ENCODE measurements at regions not wholly inside any gene's neighbourhood (a gene's known extent, or its start where the extent isn't known, plus 50 kb on each side); places are given as distances from the start of the nearest gene placed in this dataset.

DNA sequence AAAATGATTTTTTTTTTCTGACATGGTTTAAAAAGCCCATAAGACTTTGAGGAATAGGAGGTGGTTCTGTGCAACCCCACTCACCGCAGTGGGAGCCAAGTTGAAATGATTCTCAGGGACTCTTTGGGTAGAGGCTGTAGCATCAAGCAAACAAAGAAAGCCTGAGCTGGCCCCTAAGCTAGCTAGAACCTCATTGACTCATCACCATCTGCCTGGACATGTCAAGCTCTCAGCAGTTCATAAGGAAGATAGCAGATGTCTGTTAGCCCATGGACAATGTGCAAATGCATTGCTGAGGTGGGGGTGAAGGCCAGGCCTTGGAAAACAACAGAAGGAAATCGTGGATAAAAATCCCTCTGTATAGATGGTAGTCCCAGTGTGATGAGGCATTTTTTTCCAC, 234.8 kb downstream of the NR2F2 start:
- peaks cover 0 to 10% (median 0%) of the 10 kb centered on the region in 12 donors for H3K9me3 ChIP-seq
- DNase-seq (no peak), ATAC-seq (no peak)
- 75 to 90% (median 81%) methylated on average over 2 of the region's 2 CpGs for WGBS, 4 donors
- H3K27ac ChIP-seq, result no peak overlapping the region
- intact Hi-C loops (cut with DNase I), result no loop called here
- H3K27me3 ChIP-seq, result no peaks in the 10 kb centered on the region
- H3K4me1 ChIP-seq, result no peaks in the 10 kb centered on the region
- no peaks in the 10 kb centered on the region for H3K36me3 ChIP-seq
- no peak for TF ChIP-seq POLR2A (IDR thresholded peaks at IDR 0.05)
- TF ChIP-seq, protein P1, sequence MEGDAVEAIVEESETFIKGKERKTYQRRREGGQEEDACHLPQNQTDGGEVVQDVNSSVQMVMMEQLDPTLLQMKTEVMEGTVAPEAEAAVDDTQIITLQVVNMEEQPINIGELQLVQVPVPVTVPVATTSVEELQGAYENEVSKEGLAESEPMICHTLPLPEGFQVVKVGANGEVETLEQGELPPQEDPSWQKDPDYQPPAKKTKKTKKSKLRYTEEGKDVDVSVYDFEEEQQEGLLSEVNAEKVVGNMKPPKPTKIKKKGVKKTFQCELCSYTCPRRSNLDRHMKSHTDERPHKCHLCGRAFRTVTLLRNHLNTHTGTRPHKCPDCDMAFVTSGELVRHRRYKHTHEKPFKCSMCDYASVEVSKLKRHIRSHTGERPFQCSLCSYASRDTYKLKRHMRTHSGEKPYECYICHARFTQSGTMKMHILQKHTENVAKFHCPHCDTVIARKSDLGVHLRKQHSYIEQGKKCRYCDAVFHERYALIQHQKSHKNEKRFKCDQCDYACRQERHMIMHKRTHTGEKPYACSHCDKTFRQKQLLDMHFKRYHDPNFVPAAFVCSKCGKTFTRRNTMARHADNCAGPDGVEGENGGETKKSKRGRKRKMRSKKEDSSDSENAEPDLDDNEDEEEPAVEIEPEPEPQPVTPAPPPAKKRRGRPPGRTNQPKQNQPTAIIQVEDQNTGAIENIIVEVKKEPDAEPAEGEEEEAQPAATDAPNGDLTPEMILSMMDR (IDR thresholded peaks at IDR 0.05), result no peak
- H3K4me3 ChIP-seq, result no peak overlapping the region

DNA sequence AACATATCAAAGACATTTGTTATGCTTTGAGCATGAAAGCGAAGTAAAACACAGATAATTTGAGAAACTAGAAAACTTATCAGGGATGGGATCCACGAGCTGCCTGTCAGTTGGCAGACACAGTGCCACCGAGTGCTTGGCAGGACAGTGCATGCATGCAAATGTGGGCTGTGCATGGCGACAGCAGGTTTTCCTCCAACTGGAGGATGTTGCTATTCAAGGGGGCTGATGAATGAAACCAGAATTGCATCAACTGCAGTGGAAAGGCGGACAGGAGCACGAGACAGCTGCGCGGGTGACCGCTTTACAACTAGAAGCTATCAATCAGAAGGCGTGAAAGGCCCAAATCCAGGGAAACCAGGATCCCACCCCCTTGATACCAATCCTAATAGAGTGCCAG, 244.3 kb downstream of the NR2F2 start:
- no peaks in the 10 kb centered on the region for H3K36me3 ChIP-seq
- DNase-seq (no peak), ATAC-seq (no peak)
- no peak overlapping the region for H3K4me3 ChIP-seq
- H3K27ac ChIP-seq, result no peak overlapping the region
- 85 to 90% (median 88%) methylated on average over 10 of the region's 10 CpGs for WGBS, 4 donors
- H3K9me3 ChIP-seq, result peaks cover 0 to 6% (median 0%) of the 10 kb centered on the region in 12 donors
- H3K4me1 ChIP-seq, result no peaks in the 10 kb centered on the region
- TF ChIP-seq POLR2A (IDR thresholded peaks at IDR 0.05), result no peak
- TF ChIP-seq, protein P1 (IDR thresholded peaks at IDR 0.05), result no peak
- peaks cover 0 to 5% (median 0%) of the 10 kb centered on the region in 9 donors for H3K27me3 ChIP-seq
- intact Hi-C loops (cut with DNase I), result no loop called here

DNA sequence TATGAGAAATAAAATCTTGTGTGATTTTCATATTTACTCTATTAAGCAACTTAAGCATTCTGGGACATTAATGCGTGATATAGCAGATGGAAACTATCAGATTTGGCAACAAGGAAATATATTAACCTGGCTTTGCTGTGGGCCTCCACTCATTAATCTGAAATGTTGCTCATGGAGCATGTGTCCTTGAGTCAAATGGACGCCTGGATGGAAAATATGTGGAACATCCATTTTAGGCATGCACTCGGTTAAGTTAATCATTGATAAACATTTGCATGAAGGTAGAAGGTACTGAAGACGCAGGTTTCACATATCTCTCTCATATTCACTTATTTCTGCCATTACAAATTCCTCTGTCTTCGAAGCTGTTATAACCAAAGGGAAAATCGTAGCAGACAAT, 246.1 kb downstream of the NR2F2 start:
- no peak overlapping the region for H3K27ac ChIP-seq
- peaks cover 0 to 6% (median 0%) of the 10 kb centered on the region in 12 donors for H3K9me3 ChIP-seq
- WGBS, 4 donors, result 85 to 90% (median 88%) methylated on average over 6 of the region's 6 CpGs
- H3K4me3 ChIP-seq, result no peak overlapping the region
- ATAC-seq (no peak), DNase-seq (no peak)
- no peak for TF ChIP-seq POLR2A (IDR thresholded peaks at IDR 0.05)
- TF ChIP-seq, protein P1 (IDR thresholded peaks at IDR 0.05), result no peak
- intact Hi-C loops (cut with DNase I), result no loop called here
- no peaks in the 10 kb centered on the region for H3K36me3 ChIP-seq
- peaks cover 0 to 5% (median 0%) of the 10 kb centered on the region in 9 donors for H3K27me3 ChIP-seq
- H3K4me1 ChIP-seq, result no peaks in the 10 kb centered on the region

DNA sequence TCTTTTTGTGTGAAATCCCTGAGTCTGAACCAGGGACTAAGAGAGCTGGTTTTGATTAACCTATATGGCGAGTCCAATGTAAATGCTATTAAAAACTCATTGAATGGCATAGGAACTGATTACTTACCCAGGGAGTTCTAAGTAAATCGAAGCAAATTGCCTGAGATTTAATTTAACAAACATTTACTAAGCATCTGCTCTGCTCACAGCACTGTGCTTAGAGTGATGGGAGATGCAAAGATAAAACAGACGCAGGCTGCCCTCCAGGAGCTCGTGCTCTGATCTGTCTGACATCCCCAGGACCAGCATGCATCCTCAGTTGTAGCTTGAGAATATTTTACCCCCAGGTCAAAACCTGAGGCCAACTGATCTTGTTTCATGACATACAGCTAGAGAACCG, 247.9 kb downstream of the NR2F2 start:
- intact Hi-C loops (cut with DNase I), result no loop called here
- Histone ChIP-seq H3K27me3 (peaks cover 0 to 5% (median 0%) of the 10 kb centered on the region in 9 donors), H3K9me3 (no peaks in the 10 kb centered on the region), H3K27ac (no peak overlapping the region), H3K36me3 (no peaks in the 10 kb centered on the region), H3K4me3 (no peak overlapping the region), H3K4me1 (no peaks in the 10 kb centered on the region)
- ATAC-seq (no peak), DNase-seq (no peak)
- TF ChIP-seq, protein P1 (IDR thresholded peaks at IDR 0.05), result no peak
- WGBS, 4 donors, result 74 to 89% (median 81%) methylated on average over 5 of the region's 5 CpGs

All from heart left ventricle (tissue), 16 donors.